ENCODE measurements at regions not wholly inside any gene's neighbourhood (a gene's known extent, or its start where the extent isn't known, plus 50 kb on each side); places are given as distances from the start of the nearest gene placed in this dataset.
A peak's percentile ranks its signal among the peaks of the same experiment; 100 is the strongest.

GRCh38 chr20:63116412-63117106, 99.4 kb downstream of the YTHDF1 start:
- DNase-seq (ENCODE audit: low read depth) = no peak

GRCh38 chr20:63115651-63116411, 100.1 kb downstream of the YTHDF1 start:
- no peak for DNase-seq (ENCODE audit: low read depth)

GRCh38 chr20:63114693-63115311, 101.1 kb downstream of the YTHDF1 start:
- DNase-seq (ENCODE audit: low read depth) = no peak

GRCh38 chr20:63114006-63114692, 101.8 kb downstream of the YTHDF1 start:
- DNase-seq (ENCODE audit: low read depth) = no peak

GRCh38 chr20:63112491-63113219, 103.3 kb downstream of the YTHDF1 start:
- no peak for DNase-seq (ENCODE audit: low read depth)

- no peak for DNase-seq (ENCODE audit: low read depth)
Observed at GRCh38 chr20:63108247-63108646, 101.5 kb upstream of the BHLHE23 start.

- DNase-seq (ENCODE audit: low read depth) = no peak
Observed at GRCh38 chr20:63107449-63108200, 100.9 kb upstream of the BHLHE23 start.

- DNase-seq (ENCODE audit: low read depth) = no peak
Observed at GRCh38 chr20:63106765-63107448, 100.1 kb upstream of the BHLHE23 start.

- DNase-seq (ENCODE audit: low read depth) = no peak
Observed at GRCh38 chr20:63106108-63106764, 99.5 kb upstream of the BHLHE23 start.

GRCh38 chr20:63105211-63106107, 98.7 kb upstream of the BHLHE23 start:
- no peak for DNase-seq (ENCODE audit: low read depth)

GRCh38 chr20:63104312-63105181, 97.8 kb upstream of the BHLHE23 start:
- no peak for DNase-seq (ENCODE audit: low read depth)

- DNase-seq (ENCODE audit: low read depth) = no peak
Observed at GRCh38 chr20:63103402-63104311, 96.9 kb upstream of the BHLHE23 start.

GRCh38 chr20:63102721-63103375, 96.1 kb upstream of the BHLHE23 start:
- DNase-seq (ENCODE audit: low read depth) = peak; percentile 55

- DNase-seq (ENCODE audit: low read depth) = peak; percentile 54
Observed at GRCh38 chr20:63101781-63102720, 95.3 kb upstream of the BHLHE23 start.

Data from stimulated activated CD8-positive, alpha-beta memory T cell treated with anti-CD3 and anti-CD28 coated beads, Interleukin-12 subunit alpha, Interleukin-12 subunit beta, amount 100 ng/mL, for 4 hours (primary cell).